ENCODE measurements at regions not wholly inside any gene's neighbourhood (a gene's known extent, or its start where the extent isn't known, plus 50 kb on each side); places are given as distances from the start of the nearest gene placed in this dataset.

DNA sequence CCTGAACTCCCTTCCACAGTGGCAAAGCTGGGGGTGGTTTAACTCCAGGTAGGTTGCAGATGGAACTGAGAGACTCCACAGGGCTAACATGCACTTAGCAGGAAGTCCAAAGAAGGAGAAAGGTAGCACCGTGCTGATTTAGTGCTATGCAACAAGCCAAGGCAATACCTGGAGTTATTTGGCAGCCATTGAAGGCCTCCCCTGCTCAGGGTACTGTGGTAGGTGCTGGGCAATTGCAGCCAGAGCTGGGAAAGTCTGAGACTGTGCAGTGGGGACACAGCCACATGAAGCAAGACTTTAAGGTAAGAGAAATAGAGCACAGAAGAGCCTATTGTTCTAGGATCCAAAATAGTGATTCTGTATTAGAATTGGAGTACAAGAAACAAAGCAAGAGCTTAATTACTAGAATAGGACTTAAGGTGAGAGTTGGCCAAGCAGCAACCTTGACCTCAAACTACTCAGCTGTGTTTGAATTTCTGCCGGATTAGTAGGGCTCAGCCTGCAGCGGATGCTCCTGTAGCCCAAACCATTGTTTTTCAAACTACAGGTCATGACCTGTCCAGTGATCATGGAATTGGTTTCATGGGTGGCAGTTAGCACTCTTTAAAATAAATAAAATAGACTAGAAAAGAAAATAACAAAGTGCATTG is 80.8 kb upstream of the STMND1 start:
- Histone ChIP-seq H3K27me3 (no peaks in the 10 kb centered on the region), H3K4me1 (peaks cover 0 to under 1% (median 0%) of the 10 kb centered on the region in 4 donors), H3K36me3 (no peaks in the 10 kb centered on the region), H3K4me3 (no peak overlapping the region), H3K9me3 (peaks cover 0 to 11% (median 6%) of the 10 kb centered on the region in 3 donors), H3K27ac (no peak overlapping the region)
- DNase-seq: no peak
- intact Hi-C loops (cut with DNase I; ENCODE audit: low total_unique reads): no loop called here
- TF ChIP-seq, protein P1, sequence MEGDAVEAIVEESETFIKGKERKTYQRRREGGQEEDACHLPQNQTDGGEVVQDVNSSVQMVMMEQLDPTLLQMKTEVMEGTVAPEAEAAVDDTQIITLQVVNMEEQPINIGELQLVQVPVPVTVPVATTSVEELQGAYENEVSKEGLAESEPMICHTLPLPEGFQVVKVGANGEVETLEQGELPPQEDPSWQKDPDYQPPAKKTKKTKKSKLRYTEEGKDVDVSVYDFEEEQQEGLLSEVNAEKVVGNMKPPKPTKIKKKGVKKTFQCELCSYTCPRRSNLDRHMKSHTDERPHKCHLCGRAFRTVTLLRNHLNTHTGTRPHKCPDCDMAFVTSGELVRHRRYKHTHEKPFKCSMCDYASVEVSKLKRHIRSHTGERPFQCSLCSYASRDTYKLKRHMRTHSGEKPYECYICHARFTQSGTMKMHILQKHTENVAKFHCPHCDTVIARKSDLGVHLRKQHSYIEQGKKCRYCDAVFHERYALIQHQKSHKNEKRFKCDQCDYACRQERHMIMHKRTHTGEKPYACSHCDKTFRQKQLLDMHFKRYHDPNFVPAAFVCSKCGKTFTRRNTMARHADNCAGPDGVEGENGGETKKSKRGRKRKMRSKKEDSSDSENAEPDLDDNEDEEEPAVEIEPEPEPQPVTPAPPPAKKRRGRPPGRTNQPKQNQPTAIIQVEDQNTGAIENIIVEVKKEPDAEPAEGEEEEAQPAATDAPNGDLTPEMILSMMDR (IDR thresholded peaks at IDR 0.05): no peak

DNA sequence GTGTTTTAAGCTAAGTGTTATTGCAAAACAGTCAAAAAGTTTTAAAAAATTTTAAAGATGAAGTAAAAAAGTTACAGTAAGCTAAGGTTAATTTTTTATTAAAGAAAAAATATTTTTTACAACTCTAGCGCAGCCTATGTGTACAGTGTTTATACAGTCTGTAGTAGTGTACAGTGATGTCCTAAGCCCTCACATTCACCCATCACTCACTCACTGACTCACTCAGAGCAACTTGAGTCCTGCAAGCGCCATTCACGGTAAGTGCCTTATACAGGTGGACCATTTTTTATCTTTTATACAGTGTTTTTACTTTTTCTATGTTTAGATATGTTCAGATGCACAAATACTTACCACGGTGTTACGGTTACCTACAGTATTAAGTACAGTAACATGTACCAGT is 83.4 kb upstream of the STMND1 start:
- Histone ChIP-seq H3K36me3 (no peaks in the 10 kb centered on the region), H3K4me1 (peaks cover 0 to 5% (median 1%) of the 10 kb centered on the region in 4 donors), H3K27ac (no peak overlapping the region), H3K27me3 (no peaks in the 10 kb centered on the region), H3K4me3 (no peak overlapping the region), H3K9me3 (no peaks in the 10 kb centered on the region)
- TF ChIP-seq, protein P1 (IDR thresholded peaks at IDR 0.05): no peak
- no peak for DNase-seq
- intact Hi-C loops (cut with DNase I; ENCODE audit: low total_unique reads): loop anchor here (10.0 kb wide), 1 partner anchor 66 kb away; no protein-coding TSS in a partner anchor

DNA sequence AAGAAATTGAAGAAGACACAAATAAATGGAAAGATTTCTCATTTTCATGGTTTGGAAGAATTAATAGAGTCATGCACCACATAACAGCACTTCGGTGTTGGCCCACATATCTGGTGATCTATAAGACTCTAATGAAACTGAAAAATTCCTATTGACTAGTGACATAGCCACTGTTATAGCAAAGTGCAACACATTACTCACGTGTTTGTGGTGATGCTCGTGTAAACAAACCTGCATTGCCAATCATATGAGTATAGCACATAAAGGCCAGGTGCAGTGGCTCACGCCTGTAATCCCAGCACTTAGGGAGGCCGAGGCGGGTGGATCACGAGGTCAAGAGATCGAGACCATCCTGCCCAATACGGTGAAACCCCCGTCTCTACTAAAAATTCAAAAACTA is 84.4 kb upstream of the STMND1 start:
- no peak overlapping the region for H3K4me3 ChIP-seq
- H3K27me3 ChIP-seq: no peaks in the 10 kb centered on the region
- intact Hi-C loops (cut with DNase I; ENCODE audit: low total_unique reads): loop anchor here (10.0 kb wide), 1 partner anchor 67 kb away; no protein-coding TSS in a partner anchor
- TF ChIP-seq, protein P1 (IDR thresholded peaks at IDR 0.05): no peak
- no peak overlapping the region for H3K27ac ChIP-seq
- H3K9me3 ChIP-seq: no peaks in the 10 kb centered on the region
- no peak for DNase-seq
- peaks cover 0 to 15% (median 5%) of the 10 kb centered on the region in 4 donors for H3K4me1 ChIP-seq
- H3K36me3 ChIP-seq: no peaks in the 10 kb centered on the region

DNA sequence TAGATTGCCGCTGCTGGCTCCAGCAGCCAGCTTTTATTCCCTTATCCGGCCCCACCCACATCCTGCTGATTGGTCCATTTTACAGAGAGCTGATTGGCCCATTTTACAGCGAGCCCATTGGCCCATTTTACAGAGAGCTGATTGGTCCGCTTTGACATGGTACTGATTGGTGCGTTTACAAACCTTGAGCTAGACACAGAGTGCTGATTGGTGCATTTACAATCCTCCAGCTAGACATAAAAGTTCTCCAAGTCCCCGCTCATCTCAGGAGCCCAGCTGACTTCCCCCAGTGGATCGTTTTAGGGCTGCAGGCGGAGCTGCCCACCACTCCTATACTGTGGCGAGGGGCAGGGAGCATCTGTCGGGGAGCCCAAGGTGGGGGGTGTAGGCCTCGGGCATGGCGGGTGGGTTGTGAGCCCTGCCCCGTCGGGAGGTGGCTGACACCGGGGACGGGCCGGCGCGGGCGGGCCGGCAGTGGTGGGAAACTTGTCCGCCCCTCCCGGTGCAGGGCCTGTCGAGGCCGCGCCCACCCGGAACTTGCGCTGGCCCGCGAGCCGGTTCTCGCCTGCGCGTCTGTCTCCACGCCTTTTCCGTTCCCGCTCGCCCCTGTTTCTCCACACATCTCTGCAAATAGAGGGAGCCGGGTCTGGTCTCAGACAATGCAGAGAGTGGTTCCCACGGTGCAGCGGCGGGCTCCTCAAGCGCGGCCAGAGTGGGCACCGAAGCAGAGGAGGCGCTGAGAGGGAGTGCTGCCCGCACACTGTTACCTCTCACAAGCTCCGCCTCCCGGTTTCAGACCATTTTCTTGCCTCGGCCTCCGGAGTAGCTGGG is 86.1 kb upstream of the STMND1 start:
- peak overlapping the region; percentile 65 to 70 for H3K27ac ChIP-seq
- intact Hi-C loops (cut with DNase I; ENCODE audit: low total_unique reads): loop anchor here (10.0 kb wide), 1 partner anchor 69 kb away; no protein-coding TSS in a partner anchor
- peak; percentile 38 to 74 for DNase-seq
- H3K4me1 ChIP-seq: peaks cover 0 to 21% (median 10%) of the 10 kb centered on the region in 4 donors
- no peaks in the 10 kb centered on the region for H3K36me3 ChIP-seq
- H3K4me3 ChIP-seq: peak overlapping the region; percentile 55 to 59
- no peaks in the 10 kb centered on the region for H3K27me3 ChIP-seq
- TF ChIP-seq, protein P1 (IDR thresholded peaks at IDR 0.05): no peak
- no peaks in the 10 kb centered on the region for H3K9me3 ChIP-seq

DNA sequence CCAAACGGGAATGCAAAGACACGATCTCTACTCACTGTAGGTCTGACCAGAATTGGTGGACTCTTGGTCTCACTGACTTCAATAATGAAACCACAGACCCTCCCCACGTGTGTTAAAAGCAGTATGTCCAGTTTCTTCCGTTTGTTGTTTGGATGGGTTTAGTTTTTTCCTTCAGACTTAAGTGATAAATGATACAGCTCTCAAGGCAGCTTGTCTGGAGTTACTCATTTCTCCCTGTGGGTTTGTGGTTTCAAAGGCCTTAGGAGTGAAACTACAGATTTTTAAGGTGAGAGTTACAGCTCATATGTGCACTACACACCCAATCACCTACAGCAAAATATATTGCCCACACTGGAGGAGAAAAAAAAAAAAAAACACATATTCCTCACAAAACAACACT is 86.7 kb upstream of the STMND1 start:
- H3K27ac ChIP-seq: no peak overlapping the region
- no peaks in the 10 kb centered on the region for H3K27me3 ChIP-seq
- TF ChIP-seq, protein P1 (IDR thresholded peaks at IDR 0.05): no peak
- DNase-seq: no peak
- no peak overlapping the region for H3K4me3 ChIP-seq
- H3K36me3 ChIP-seq: no peaks in the 10 kb centered on the region
- H3K4me1 ChIP-seq: peaks cover 0 to 21% (median 10%) of the 10 kb centered on the region in 4 donors
- H3K9me3 ChIP-seq: no peaks in the 10 kb centered on the region
- intact Hi-C loops (cut with DNase I; ENCODE audit: low total_unique reads): loop anchor here (10.0 kb wide), 1 partner anchor 70 kb away; no protein-coding TSS in a partner anchor
